GM18511 (cell line): ENCODE measurements at regions not wholly inside any gene's neighbourhood (a gene's known extent, or its start where the extent isn't known, plus 50 kb on each side); places are given as distances from the start of the nearest gene placed in this dataset.

Experiments used
- ATAC-seq: cut with Tn5 transposase; IDR thresholded peaks from one replicate; pipeline ENCODE4 v1.9.1; 2021; ENCODE audit warnings: mild to moderate bottlenecking, moderate library complexity; ENCODE audit not compliant: unreplicated experiment

DNA sequence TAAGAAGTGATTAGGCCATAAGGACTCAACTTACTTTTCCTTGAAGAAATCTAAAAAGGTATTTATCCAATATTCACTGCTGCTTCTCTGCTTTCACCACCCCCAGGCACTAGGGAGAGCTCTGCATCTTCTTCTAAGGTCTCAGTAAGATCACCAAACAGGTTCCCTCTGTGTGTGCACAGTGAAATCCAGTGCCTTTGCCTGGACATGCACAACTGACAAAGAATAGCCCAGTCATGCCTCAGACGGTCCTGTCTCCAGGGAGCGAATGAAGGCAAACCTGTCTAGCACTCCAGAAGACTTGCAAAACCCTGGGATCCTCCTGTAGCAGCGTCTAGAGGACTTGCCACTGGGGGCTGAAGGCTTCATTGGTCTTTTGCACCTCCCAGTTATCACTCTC, 344.5 kb upstream of the LRATD1 start:
- no peak for ATAC-seq

DNA sequence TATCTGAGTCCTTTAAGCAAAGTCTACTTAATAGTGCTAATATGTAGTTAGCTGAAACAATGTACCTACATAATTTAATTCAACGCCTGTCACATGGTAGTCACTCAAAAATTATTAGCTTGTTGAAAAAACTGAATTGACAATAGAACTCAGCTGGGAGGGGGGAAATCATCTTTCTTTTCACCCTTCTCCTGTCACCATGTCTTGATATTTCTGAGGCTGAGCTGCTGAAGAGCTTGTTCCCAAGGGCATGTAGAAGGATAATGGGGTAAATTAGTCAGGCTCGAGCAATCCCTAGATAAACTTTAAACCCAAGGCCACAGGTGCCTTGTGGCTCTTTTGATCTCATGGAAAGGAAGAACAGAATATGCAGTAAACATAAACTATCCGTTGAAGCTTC, 339.6 kb upstream of the LRATD1 start:
- no peak for ATAC-seq

DNA sequence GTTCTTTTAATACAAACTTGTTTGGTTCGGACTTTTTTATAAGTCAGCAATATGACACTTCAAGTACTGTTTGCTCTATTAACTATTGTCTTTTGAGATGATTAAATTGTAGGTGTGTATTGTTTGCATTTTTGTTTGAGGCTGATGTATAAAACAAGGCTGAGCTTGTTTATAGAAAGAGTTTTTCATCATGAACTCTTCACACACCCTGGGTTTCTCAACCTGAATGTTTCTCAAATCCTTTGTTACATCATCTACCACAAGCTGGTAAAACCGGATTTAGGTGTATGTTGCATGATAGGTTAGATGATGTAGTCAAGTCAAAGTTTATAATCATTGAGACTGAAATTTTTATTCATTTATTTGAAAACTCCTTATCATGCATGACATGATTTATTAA, 335.2 kb upstream of the LRATD1 start:
- no peak for ATAC-seq

DNA sequence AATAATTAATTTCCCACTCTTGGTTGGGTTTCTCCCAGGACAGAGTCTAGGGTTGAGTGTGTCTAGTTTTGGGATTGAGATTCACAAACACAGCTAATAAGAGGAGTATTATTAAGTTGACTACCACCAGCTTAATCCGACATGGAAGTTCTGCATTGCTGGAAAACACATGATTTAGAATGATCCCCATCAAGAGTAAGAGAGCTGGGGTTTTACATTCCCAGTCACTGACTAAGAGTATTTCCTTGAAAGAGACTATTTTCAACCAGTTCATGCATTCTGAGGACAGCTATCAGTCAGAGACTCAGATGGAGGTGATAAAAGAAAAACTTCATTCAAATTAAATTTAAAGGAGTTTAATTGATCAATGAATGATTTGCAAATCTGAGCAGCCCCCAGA, 334.6 kb upstream of the LRATD1 start:
- no peak for ATAC-seq

DNA sequence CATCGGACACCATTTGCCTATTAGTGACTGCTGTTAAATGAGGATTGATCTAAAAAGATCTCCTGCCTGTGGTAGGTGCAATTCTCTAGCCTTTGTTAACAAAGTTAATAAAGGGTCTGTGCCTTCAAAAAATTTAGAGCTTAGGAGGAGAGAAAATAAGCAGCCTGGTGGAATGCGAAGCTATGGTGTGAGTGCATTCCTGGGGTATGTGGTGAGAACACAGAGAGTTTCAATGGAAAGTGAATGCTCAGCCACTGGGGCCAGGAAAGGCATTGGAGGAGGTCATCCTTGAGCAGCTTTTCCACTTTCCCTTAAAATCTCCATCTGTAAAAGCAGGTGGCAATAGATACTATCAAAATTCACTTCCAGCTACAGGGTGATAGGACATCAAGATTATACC, 331.2 kb upstream of the LRATD1 start:
- ATAC-seq, result no peak

DNA sequence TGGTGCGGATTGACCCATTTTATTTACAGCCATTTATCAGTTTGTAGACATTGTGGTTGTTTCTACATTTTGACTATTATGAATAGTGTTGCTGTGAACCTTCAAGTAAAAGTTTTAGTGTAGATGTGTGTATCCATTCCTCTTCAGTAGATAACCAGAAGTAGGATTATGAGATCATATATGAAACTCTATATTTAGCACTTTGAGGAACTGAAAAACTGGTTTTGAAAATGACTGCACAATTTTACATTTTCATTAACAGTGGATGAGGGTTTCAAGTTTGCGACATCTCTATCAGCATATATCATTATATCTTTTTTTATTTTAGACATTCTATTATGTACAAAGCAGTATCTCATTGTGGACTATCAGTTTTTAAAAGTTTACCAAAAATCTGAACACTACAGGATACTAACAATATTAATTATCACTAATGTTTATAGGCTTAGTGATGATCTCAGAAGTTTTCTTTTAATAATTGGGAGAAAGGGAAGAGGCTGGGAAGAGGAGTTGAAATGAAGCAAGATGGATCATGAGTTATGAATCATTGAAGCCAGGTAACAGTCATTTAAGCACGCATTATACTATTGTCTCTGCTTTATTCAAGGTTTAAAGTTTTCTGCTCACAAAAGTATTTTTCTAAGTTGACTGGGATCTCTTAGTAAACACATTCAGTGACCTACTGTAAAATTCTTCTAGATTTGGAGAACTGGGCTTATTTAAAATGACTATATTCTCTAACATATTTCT, 329.0 kb upstream of the LRATD1 start:
- peak; percentile 74 for ATAC-seq

DNA sequence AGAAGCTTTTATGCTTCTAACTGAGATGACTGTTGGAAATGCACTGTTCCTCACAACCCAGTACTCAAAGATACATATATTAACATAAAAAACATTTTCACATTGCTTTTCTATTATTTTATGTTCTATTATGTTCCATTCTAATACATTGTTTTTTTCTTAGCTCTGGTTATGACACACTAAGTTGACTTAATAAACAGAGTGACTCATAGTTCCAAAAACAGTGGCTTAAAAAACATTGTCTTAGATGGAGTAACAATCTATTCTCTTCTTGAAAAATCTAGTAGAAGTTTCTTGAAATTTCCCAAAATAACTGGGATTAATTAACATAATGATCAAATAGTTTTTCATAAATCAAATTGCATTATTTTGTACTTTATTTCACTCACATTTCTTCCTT, 328.2 kb upstream of the LRATD1 start:
- no peak for ATAC-seq

DNA sequence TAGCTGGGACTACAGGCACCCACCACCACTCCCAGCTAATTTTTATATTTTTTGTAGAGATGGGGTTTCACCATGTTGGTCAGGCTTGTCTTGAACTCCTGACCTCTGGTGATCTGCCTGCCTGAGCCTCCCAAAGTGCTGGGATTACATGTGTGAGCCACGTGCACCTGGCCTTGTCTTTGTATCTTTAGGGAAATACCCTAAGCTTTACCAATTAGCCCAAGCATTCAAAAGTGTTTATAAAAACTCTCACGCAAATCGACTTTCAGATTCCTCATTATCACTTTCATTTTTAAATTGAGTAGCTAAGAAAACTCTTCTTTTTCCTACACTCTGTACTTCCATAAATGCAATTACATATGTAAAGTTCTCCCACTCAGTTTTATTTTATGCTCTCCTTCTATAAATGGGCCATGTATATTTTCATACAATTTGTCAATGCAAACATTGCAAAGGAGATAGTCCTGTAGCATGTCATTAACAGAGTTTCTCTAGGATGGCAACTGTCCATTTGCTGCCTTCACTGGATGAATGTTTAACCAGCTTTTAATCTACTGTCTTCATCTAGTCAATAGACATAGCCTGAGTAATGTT, 326.2 kb upstream of the LRATD1 start:
- peak; percentile 63 for ATAC-seq

DNA sequence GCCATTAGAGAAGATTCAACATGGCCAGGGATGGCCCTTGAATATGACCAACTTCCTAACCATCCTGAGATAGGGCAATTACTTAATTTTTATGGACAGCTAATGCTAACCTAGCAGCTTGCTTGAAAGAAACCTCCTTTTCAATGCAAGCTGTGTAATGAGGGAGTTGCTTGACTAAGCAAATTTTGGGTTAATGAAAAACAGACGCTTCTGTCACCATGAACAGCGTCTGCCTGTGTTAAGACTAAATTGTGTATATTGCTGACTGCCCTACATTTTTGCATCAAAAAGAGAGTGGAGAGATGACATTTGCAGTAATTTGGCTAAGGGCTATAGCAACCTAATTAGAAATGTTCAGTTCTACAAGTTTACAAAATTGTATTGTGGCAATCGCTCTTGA, 319.2 kb upstream of the LRATD1 start:
- no peak for ATAC-seq

DNA sequence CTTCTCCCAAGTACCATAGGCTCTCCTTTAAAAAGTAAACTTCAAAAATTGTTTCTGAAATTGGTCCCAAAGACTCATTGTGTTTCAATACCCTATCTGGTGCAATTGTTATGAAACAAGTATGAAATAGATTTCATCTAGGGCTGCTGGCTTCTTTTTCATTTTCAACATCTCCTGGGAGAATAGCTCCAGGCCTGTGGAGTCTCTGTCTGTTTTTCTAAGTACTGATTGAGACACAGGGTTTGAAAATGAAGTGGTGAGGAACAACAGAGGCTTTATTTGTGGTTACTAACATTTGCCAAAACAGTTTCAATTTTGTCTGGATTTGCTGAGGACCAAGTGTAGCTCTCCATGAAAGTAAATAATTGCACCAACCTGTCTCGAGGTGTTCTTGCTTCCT, 315.9 kb upstream of the LRATD1 start:
- ATAC-seq, result no peak

DNA sequence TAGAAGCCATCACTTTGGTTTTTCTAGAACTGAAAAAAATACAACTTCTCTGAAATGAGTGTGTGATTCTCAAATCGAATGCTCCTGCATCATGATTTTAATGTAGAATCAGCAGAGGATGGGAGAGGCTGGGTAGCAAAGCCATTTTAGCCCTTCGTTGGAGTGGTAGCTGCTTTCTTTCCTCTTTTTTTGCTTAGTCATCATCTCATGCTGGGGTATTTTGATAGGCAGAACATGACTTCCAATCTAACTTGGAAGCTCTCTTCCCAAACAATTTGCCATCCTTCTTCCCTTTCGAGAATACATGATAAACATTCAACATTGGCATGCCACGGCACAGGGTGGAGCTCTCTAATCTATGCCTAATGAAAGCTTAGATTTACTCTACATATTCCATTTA, 311.2 kb upstream of the LRATD1 start:
- ATAC-seq, result no peak

DNA sequence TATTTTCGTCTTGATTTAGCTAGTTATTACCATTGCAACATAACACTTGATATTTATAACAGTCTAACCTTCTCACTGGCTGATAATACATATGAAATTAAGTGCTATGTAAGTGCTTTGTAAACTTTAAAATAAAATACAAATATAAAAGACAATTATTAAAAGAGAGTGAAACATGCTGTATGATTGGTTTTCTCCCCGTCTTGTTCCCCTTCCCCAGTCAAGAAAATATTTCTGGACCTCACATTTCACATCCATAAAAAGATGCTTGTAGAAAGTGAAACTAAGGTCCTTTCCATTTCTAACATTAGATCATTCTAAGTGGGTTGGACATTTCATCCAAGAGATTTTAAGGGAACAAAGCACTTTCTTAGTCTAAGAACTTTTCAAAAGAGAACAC, 310.2 kb upstream of the LRATD1 start:
- ATAC-seq, result no peak

DNA sequence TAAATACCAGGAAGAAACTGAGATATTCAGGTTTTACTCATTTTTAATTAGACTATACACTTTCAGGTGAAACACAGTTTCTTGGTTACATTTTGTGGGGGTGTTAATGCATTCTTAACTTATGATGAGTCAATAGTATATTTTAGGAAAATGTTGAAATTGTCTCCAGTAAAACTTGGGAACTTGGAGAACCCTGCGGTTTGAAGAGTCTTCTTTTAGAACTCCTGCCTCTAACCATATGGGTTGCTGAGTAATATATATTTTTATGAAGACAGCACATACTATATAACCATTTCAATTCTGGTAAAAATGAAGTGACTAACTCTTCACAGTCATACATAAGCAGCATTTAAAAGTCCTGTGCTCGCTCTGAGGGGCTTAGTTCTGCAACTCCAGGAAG, 308.2 kb upstream of the LRATD1 start:
- ATAC-seq, result no peak

DNA sequence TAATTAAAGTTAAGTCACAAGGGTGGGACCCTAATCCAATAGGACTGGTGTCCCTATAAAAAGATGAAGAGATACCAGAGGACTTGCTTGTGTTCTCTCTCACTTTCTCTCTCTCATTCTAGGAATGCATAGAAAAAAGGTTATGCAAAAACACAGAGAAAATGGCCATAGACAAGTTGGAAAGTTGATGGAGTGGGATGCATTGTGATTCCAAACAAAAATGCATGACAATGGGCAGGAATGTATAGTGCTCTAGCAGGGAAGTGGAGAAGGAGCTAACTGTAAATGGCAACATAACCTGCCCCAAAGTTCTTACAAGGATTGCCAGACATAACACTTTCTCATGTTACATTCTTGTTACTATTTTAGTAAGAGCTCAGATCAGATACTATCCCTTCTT, 301.6 kb upstream of the LRATD1 start:
- no peak for ATAC-seq

DNA sequence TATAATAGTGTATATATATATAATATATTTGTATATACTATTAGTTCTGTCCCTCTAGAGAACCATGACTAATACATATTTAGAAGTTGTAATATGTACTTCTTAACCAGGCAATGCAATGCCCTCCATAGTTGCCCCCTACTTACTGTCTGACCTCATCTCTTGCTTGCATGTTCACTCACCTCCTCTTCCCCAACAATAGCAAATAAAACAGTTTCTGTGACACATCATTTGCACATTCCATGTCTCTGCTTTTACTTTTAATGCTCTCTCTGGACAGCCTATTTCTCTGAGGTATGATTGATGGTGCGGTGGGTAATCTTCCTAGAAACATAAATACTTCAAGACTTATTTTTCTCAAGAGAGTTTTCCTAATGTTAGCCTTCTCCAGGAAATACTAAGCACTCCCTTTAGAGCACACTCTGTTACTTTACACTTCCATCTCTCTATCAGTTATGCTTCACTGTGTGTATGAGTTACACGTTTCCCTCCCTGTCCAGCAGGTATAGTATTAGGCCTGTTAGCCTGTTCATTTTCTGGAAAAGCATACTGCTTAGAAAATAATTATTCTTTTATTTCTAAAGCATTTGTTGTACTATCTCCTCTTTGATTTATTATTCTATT, 295.6 kb upstream of the LRATD1 start:
- ATAC-seq, result no peak

DNA sequence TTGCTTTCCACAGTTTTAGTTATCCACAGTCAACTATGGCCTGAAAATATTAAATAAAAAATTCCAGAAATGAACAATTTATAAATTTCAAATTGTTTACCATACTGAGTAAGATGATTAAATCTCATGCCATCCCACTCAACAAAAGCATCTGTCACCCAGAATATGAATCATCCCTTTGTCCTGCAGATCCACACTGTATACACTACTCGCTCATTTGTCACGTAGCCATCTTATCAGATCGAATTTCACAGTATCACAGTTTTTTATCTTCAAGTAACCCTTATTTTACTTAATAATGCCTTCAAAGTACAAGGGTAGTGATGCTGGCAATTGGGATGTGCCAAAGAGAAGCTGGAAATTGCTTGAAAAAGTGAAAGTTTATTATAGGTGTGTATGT, 291.8 kb upstream of the LRATD1 start:
- no peak for ATAC-seq

DNA sequence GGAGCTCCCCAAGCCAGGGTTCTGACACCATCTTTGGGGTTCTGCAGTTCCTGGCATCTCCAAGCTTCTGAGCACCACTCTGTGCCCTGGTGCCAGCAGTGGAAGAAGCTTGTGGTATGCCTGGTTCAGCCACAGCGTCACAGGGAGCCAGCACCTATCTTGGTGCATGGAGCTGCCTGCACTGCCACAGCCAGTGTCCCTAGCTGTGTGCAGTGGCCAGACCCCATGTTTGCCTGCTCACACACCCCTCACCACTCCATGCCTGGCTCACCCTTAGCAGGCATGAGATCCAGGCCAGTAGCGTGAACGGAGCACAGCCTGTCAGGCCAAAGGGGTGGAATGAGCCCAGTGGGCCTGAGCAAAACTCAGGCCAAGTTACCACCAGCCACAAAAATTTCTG, 290.2 kb upstream of the LRATD1 start:
- no peak for ATAC-seq

DNA sequence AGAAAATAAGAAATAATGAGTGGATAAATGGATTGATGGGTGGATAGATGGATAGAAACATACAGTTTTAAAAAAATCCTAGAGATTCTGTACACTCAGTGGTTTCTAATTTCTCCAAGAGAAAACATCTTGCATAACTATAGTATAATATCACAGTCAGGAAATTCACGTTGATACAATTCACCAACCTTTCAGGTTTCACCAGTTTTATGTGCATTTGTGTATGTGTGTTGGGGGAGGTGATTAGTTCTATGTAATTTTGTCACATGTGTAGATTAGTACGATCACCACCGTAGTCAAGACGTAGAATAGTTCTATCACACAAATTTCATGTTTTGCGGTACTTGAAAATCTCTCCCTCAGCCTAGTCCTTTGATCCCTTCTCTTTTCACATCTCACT, 288.2 kb upstream of the LRATD1 start:
- ATAC-seq, result no peak

DNA sequence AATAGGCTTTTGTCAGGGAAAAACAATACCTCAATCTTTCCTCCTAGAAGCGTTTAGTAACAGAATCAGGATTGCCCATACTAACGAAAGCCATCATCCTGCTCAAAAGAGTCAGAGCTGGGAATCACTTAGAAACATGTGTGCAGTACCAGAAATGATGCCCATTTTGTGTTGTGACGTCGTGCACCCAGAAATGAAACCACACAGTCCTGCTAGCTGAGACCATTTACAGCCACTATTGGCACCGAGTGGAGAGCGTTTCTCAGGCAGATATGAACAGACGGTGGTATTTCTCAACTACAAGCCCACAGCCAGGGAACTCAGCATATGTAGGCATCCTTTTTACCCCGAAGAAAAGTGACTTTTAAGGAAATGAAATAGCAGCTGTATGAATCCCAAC, 284.3 kb upstream of the LRATD1 start:
- ATAC-seq, result no peak

DNA sequence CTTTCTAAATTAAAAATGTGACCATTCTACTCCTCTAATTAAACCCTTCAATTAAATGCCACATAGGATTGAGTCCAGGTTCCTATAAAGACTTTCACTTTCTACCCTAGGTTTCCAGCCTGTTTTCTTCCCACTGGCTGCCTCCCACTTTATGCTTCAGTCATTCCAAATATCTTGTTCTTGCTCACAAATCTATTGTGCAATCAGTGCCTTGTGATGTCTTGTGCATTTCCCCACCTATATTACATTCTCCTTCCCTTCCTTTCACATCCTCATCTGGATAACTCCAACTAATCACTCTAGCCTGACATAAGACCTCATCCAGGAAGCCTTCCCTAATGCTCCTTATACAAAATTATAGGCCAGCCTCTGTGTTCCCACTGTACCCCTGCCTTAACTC, 281.7 kb upstream of the LRATD1 start:
- ATAC-seq, result no peak

DNA sequence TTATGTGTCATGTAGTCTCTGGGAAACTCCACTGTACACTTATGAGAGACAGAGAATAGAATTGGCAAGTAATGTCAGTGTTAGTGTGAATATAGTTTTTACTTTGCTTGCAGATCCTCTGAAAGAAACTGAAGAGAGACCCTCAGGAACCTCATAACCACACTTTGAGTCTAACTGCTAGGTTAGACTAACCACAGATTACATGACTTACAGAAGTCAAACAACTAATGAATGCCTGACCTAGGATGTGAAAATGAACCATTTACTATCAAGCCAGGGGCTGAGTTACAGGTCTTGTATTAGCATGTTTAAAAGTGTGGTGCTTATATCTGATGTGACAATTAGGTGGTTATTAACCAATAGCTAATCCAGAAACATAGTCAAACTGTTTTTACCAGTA, 280.4 kb upstream of the LRATD1 start:
- ATAC-seq, result no peak

DNA sequence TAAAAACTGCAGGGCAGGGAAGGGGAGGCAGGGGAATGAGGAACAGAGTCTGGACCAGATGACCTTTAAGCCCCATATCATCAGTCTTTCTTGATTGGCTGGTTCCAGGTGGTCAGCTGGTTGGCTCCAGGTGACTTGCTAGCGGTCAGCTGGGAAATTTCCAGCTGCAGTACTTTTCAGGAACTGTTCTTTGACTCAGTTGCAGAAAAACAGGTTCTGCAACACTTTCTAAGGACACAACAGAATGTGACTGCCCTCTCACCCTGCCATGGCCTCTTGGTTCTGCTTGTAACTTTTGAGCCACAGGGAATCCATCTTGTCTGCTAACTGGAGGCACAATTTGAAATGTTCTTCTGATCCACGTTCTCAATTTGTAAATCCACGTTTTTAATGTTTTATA, 278.3 kb upstream of the LRATD1 start:
- ATAC-seq, result no peak

DNA sequence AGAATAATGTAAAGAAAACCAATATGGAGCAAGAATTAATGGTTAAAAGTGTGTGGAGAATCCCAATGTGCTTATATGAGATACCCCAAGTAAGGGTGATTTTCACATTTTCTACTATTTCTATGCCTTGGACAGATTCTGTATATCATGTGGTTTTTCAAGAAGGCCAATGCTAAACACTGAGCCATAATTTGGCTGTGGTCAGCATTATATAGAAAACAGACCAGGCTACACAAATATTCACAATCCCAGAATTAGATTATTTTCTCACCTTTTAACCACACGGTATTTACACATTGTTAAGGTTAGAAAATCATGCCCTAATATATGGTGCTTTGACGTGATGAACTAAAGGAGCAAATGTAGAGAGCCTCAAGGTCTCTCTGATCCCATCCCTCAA, 277.4 kb upstream of the LRATD1 start:
- no peak for ATAC-seq
